ENCODE measurements at regions not wholly inside any gene's neighbourhood (a gene's known extent, or its start where the extent isn't known, plus 50 kb on each side); places are given as distances from the start of the nearest gene placed in this dataset.

DNA sequence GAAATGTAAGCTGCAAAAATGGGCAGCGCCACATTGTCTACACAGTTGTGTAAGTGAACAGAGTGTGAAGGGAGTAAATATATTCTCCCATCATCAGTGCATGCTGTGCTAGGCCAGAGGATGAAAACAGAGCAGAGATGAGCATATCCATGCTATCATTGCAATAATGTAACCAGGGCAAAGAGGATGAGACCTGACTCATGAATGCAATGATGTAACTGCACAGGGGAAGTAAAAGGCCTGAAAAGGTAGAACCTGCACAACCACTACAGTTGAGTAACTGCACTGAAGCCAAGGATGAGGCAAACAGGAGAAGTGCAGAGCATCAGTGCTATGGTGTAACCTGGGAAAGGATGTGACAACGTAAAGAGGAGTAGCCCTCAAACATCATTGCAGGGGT, 220.4 kb upstream of the FAM47C start:
- TF ChIP-seq, protein P1, sequence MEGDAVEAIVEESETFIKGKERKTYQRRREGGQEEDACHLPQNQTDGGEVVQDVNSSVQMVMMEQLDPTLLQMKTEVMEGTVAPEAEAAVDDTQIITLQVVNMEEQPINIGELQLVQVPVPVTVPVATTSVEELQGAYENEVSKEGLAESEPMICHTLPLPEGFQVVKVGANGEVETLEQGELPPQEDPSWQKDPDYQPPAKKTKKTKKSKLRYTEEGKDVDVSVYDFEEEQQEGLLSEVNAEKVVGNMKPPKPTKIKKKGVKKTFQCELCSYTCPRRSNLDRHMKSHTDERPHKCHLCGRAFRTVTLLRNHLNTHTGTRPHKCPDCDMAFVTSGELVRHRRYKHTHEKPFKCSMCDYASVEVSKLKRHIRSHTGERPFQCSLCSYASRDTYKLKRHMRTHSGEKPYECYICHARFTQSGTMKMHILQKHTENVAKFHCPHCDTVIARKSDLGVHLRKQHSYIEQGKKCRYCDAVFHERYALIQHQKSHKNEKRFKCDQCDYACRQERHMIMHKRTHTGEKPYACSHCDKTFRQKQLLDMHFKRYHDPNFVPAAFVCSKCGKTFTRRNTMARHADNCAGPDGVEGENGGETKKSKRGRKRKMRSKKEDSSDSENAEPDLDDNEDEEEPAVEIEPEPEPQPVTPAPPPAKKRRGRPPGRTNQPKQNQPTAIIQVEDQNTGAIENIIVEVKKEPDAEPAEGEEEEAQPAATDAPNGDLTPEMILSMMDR (IDR thresholded peaks at IDR 0.05): no peak
- Mint-ChIP-seq H3K27ac (no peak overlapping the region), H3K4me3 (no peak overlapping the region), H3K27me3 (ENCODE audit: insufficient read depth) (no peaks in the 10 kb centered on the region), H3K36me3 (ENCODE audit: low read depth) (no peaks in the 10 kb centered on the region), H3K9me3 (peaks cover 4% of the 10 kb centered on the region; the same call in 1 of the 2 replicates), H3K4me1 (ENCODE audit: low read depth) (no peaks in the 10 kb centered on the region)
- DNase-seq: no peak

DNA sequence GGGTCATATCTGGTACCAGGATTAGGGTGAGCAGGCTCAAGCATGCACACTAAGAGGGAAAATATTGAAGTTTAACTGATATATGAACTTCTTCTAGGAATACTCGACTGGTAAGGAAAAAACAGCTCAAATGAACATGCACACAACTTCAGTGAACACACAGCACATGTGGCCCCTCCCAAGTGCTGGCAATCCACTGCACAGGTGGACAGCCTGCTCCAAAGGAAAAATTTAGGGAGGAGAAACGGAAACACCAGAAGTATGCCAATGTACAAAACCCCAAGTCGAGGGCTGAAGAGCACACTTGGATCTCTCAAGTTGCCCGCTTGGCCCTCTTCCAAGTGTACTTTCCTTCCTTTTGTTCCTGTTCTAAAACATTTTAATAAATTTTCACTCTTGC, 205.0 kb upstream of the FAM47C start:
- Mint-ChIP-seq H3K36me3 (ENCODE audit: low read depth) (no peaks in the 10 kb centered on the region), H3K27me3 (ENCODE audit: insufficient read depth) (no peaks in the 10 kb centered on the region), H3K9me3 (0 out of 2 replicates have a peak, but pooled peaks cover 3% of the 10 kb centered on the region), H3K4me3 (no peak overlapping the region), H3K4me1 (ENCODE audit: low read depth) (no peaks in the 10 kb centered on the region), H3K27ac (no peak overlapping the region)
- TF ChIP-seq, protein P1 (IDR thresholded peaks at IDR 0.05): no peak
- no peak for DNase-seq

DNA sequence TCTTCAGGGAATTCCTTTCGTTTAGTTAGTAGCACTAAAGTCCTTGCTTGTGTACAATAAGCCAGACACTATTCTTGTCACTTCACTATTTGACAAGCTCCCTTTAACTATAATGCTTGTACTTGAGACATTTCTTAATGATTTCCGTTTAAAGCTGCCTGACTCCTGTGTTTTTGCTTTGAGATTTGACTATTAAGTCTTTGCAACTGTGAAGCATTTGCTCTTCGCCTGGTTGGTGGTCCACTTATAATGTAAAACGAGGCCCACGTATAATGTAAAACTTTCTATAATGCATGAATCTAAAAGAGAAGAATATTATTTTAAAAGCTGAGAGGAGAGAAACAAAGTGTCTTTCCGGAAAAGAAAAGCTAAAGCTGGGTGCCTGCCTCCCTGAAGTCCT, 204.1 kb upstream of the FAM47C start:
- Mint-ChIP-seq H3K9me3 (peaks cover 3% of the 10 kb centered on the region; the same call in 1 of the 2 replicates), H3K27me3 (ENCODE audit: insufficient read depth) (no peaks in the 10 kb centered on the region), H3K4me3 (no peak overlapping the region), H3K36me3 (ENCODE audit: low read depth) (no peaks in the 10 kb centered on the region), H3K27ac (no peak overlapping the region), H3K4me1 (ENCODE audit: low read depth) (no peaks in the 10 kb centered on the region)
- TF ChIP-seq, protein P1 (IDR thresholded peaks at IDR 0.05): no peak
- no peak for DNase-seq

DNA sequence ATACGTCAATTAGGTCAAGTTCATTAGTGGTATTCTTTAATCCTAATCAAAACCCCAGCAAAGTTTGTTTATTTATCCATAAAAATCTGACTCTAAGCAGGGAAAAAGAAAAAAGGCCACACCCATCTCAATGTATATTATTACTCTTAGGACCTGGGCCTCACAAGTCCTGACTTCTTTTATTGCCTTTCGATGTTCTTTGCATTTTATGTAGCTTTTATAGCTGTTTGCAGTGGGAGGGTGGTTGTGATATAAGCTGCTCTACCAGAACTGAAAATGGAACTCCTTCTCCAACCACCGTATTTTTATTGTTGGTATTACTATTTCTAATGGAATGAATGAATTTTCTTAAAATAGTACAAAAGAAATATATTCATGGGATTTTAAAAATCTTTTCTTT, 163.3 kb upstream of the FAM47C start:
- H3K4me3 Mint-ChIP-seq: no peak overlapping the region
- no peak for DNase-seq
- H3K36me3 Mint-ChIP-seq (ENCODE audit: low read depth): no peaks in the 10 kb centered on the region
- H3K27ac Mint-ChIP-seq: no peak overlapping the region
- H3K27me3 Mint-ChIP-seq (ENCODE audit: insufficient read depth): no peaks in the 10 kb centered on the region
- H3K9me3 Mint-ChIP-seq: no peaks in the 10 kb centered on the region; the same call in 1 of the 2 replicates
- no peaks in the 10 kb centered on the region for H3K4me1 Mint-ChIP-seq (ENCODE audit: low read depth)
- TF ChIP-seq, protein P1 (IDR thresholded peaks at IDR 0.05): no peak

DNA sequence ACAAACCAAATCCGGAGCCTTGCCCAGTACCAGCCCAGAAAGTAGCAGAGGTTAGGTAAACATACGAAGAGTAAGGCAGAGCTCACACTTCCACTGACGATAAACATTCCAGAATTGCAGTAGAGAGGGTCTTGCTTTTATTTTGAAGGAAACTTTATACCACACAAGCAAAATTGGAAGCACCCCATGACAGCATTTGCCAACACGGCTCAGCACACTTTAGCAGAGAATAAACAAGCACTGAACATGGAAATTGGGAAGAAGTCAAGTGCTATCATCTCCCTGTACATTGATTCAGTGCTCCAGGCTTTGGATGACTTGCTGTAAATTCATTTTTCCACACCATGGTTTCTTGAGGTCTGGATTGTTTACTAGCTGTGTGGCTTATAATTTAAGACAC, 160.7 kb upstream of the FAM47C start:
- Mint-ChIP-seq H3K4me1 (ENCODE audit: low read depth) (no peaks in the 10 kb centered on the region), H3K36me3 (ENCODE audit: low read depth) (no peaks in the 10 kb centered on the region), H3K27ac (no peak overlapping the region), H3K9me3 (no peaks in the 10 kb centered on the region; the same call in 1 of the 2 replicates), H3K4me3 (no peak overlapping the region), H3K27me3 (ENCODE audit: insufficient read depth) (no peaks in the 10 kb centered on the region; the same call in 1 of the 2 replicates)
- TF ChIP-seq, protein P1 (IDR thresholded peaks at IDR 0.05): no peak
- DNase-seq: no peak

DNA sequence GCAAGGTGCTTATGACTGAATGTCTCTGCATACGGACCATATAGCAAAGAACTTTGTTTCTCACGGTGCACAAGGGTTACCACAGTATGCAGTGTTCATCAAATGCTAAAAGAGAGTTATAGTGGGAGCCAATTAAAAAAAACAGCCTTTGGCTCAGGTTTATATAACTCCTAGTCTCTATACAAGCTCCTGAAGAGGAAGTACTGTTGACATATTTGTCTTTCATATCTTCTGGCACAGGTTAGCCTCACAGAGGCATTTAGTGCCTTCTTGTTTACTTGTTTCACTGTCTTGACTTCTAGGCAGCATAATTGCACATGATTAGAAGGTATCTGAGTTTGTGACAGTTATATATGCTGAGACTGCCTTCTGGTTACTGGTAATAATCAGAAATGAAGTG, 158.8 kb upstream of the FAM47C start:
- Mint-ChIP-seq H3K36me3 (ENCODE audit: low read depth) (no peaks in the 10 kb centered on the region), H3K4me1 (ENCODE audit: low read depth) (no peaks in the 10 kb centered on the region), H3K27ac (no peak overlapping the region), H3K27me3 (ENCODE audit: insufficient read depth) (no peaks in the 10 kb centered on the region; the same call in 1 of the 2 replicates), H3K4me3 (no peak overlapping the region), H3K9me3 (no peaks in the 10 kb centered on the region; the same call in 1 of the 2 replicates)
- TF ChIP-seq, protein P1 (IDR thresholded peaks at IDR 0.05): no peak
- DNase-seq: no peak
